MM.1S (cell line): ENCODE measurements at regions not wholly inside any gene's neighbourhood (a gene's known extent, or its start where the extent isn't known, plus 50 kb on each side); places are given as distances from the start of the nearest gene placed in this dataset.

Source experiments
- CTCF ChIP-seq: fragments of 300-600 bp; sonication (generic); IDR thresholded peaks from 2 replicates; pipeline ENCODE4 v1.5.1; 2016; ENCODE audit warnings: antibody characterized with exemption, low read length, mixed read lengths
- EZH2 ChIP-seq: fragments of 300-600 bp; sonication (generic); optimal IDR thresholded peaks from 2 replicates; pipeline ENCODE3; 2017; ENCODE audit warnings: low read depth, mild to moderate bottlenecking, antibody characterized with exemption, low read length, mixed read lengths
- EZH2phosphoT487 ChIP-seq: fragments of 300-600 bp; sonication (generic); IDR thresholded peaks from 2 replicates; pipeline ENCODE4 v1.6.1; 2018; ENCODE audit warnings: antibody characterized with exemption, low read length

GRCh38 chr5:9947944-9948343, 301.7 kb downstream of the ATPSCKMT start:
- TF ChIP-seq CTCF = no peak
- no peak for TF ChIP-seq EZH2
- no peak for TF ChIP-seq EZH2phosphoT487
